Osteocyte (in vitro differentiated cells): ENCODE measurements at regions not wholly inside any gene's neighbourhood (a gene's known extent, or its start where the extent isn't known, plus 50 kb on each side); places are given as distances from the start of the nearest gene placed in this dataset.

Experiments used
- DNase-seq: peaks from one replicate; pipeline ENCODE4 v3.0.0; 2021; ENCODE audit warnings: mixed read lengths; ENCODE audit not compliant: unreplicated experiment; ENCODE audit errors: extremely low spot score
- H3K27ac Mint-ChIP-seq: one replicate; pipeline ENCODE4 v1.8.0; 2021; ENCODE audit warnings: mild to moderate bottlenecking, mixed read lengths; ENCODE audit not compliant: unreplicated experiment
- H3K27me3 Mint-ChIP-seq: one replicate; pipeline ENCODE4 v1.8.0; 2021; ENCODE audit warnings: mixed read lengths; ENCODE audit not compliant: unreplicated experiment
- H3K36me3 Mint-ChIP-seq: one replicate; pipeline ENCODE4 v1.8.0; 2021; ENCODE audit warnings: mixed read lengths; ENCODE audit not compliant: unreplicated experiment
- H3K4me1 Mint-ChIP-seq: one replicate; pipeline ENCODE4 v1.8.0; 2021; ENCODE audit warnings: mixed read lengths; ENCODE audit not compliant: unreplicated experiment
- H3K4me3 Mint-ChIP-seq: one replicate; pipeline ENCODE4 v1.8.0; 2021; ENCODE audit warnings: mild to moderate bottlenecking, moderate library complexity, mixed read lengths; ENCODE audit not compliant: unreplicated experiment
- H3K9me3 Mint-ChIP-seq: one replicate; pipeline ENCODE4 v1.8.0; 2021; ENCODE audit warnings: mixed read lengths; ENCODE audit not compliant: unreplicated experiment
- CTCF ChIP-seq: fragments of 200-600 bp; sonication (generic); IDR thresholded peaks from 2 replicates; pipeline ENCODE4 v1.5.0; 2021; ENCODE audit warnings: antibody characterized with exemption, mild to moderate bottlenecking, moderate library complexity

GRCh38 chr6:169111203-169111602 lies 142.4 kb downstream of the THBS2 start:
- Mint-ChIP-seq H3K4me1 (peaks cover 24% of the 10 kb centered on the region), H3K9me3 (peaks cover 15% of the 10 kb centered on the region), H3K27ac (no peak overlapping the region), H3K27me3 (no peaks in the 10 kb centered on the region), H3K36me3 (no peaks in the 10 kb centered on the region), H3K4me3 (no peak overlapping the region)
- DNase-seq: no peak
- no peak for TF ChIP-seq CTCF

GRCh38 chr6:169109411-169110220 lies 144.0 kb downstream of the THBS2 start:
- peaks cover 16% of the 10 kb centered on the region for H3K4me1 Mint-ChIP-seq
- H3K9me3 Mint-ChIP-seq: peaks cover 15% of the 10 kb centered on the region
- no peak for TF ChIP-seq CTCF
- no peak overlapping the region for H3K27ac Mint-ChIP-seq
- H3K4me3 Mint-ChIP-seq: no peak overlapping the region
- H3K36me3 Mint-ChIP-seq: no peaks in the 10 kb centered on the region
- DNase-seq: peak; percentile 13
- H3K27me3 Mint-ChIP-seq: no peaks in the 10 kb centered on the region

- no peak for TF ChIP-seq CTCF
- H3K9me3 Mint-ChIP-seq: peaks cover 15% of the 10 kb centered on the region
These were observed 144.9 kb downstream of the THBS2 start for GRCh38 chr6:169108753-169109152.

GRCh38 chr6:169106176-169106575 lies 147.5 kb downstream of the THBS2 start:
- Mint-ChIP-seq H3K4me3 (no peak overlapping the region), H3K27me3 (no peaks in the 10 kb centered on the region), H3K4me1 (peaks cover 16% of the 10 kb centered on the region), H3K9me3 (peaks cover 12% of the 10 kb centered on the region), H3K27ac (no peak overlapping the region), H3K36me3 (peaks cover 5% of the 10 kb centered on the region)
- no peak for TF ChIP-seq CTCF
- DNase-seq: no peak

More at GRCh38 chr6:169108753-169109152, 144.9 kb downstream of the THBS2 start:
- H3K4me1 Mint-ChIP-seq: peaks cover 16% of the 10 kb centered on the region
- H3K36me3 Mint-ChIP-seq: peaks cover 1% of the 10 kb centered on the region
- H3K27ac Mint-ChIP-seq: no peak overlapping the region
- DNase-seq: peak; percentile 56
- no peak overlapping the region for H3K4me3 Mint-ChIP-seq
- H3K27me3 Mint-ChIP-seq: no peaks in the 10 kb centered on the region

- H3K27me3 Mint-ChIP-seq: no peaks in the 10 kb centered on the region
- H3K4me3 Mint-ChIP-seq: no peak overlapping the region
- peaks cover 49% of the 10 kb centered on the region for H3K4me1 Mint-ChIP-seq
- peak overlapping the region; percentile 1 for H3K27ac Mint-ChIP-seq
- peaks cover 5% of the 10 kb centered on the region for H3K36me3 Mint-ChIP-seq
- DNase-seq: no peak
- peaks cover 4% of the 10 kb centered on the region for H3K9me3 Mint-ChIP-seq
- TF ChIP-seq CTCF: no peak
These were observed 151.7 kb downstream of the THBS2 start for GRCh38 chr6:169101981-169102380.
